HG03432 (cell line): ENCODE measurements at regions not wholly inside any gene's neighbourhood (a gene's known extent, or its start where the extent isn't known, plus 50 kb on each side); places are given as distances from the start of the nearest gene placed in this dataset.
A peak's percentile ranks its signal among the peaks of the same experiment; 100 is the strongest.
"Not testable (repeated sequence)": the region's sequence is repeated elsewhere in the genome, so short reads cannot be mapped to it uniquely, and the experiment has no call there.

Experiments
- ATAC-seq: cut with Tn5 transposase; IDR thresholded peaks from one replicate; pipeline ENCODE4 v1.9.1; 2021; ENCODE audit warnings: mild to moderate bottlenecking, moderate library complexity; ENCODE audit not compliant: unreplicated experiment

DNA sequence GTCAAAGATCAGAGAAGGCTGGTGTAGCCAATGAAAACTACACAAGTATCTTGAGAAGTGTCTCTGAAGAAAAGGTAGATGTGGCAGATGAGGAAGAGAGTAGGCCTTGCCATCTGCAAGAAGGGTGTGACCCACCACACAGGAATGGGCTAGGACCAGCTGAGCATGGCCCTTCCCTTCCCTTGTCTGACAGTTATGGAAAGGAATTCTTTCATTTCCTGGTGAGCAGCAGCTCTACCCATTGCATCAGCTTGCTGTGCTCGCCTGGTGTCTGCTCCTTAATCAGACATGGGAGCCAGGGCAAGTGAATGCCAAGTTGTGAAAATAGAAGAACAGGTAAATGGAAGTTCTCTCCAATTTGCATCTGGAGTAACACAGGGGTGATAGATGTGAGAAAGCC lies 145.2 kb upstream of the KRR1 start:
- no peak for ATAC-seq

GRCh38 chr12:75656210-75656609 lies 144.8 kb upstream of the KRR1 start:
- ATAC-seq = no peak

DNA sequence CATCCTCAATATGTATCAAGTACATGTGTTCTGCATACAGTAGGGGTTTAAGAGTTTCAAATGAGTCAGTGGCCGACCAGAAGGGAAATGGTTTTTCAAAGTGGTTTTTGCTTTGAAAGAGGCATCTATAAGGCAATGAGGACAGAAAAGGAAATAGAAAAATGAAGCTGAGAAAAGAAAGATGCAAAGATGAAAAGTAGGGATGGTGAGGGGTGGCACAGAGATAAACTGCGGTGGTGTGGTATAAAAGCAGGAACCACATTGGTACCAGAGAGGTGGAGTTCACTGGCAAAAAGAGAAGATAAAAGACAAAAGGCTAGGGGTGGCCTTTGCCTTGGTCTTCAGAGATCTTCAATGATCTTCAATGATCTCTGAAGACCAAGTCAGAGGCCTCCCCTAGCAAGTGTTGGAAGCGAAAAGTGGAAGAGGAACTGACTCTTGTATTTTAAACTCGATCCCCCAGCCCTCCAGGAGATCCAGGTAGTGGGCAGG lies 144.0 kb upstream of the KRR1 start:
- peak; percentile 79 for ATAC-seq

- no peak for ATAC-seq
Measured at GRCh38 chr12:75651342-75651695, 139.9 kb upstream of the KRR1 start.

- ATAC-seq = no peak
Measured at GRCh38 chr12:75650595-75651341, 139.4 kb upstream of the KRR1 start.

DNA sequence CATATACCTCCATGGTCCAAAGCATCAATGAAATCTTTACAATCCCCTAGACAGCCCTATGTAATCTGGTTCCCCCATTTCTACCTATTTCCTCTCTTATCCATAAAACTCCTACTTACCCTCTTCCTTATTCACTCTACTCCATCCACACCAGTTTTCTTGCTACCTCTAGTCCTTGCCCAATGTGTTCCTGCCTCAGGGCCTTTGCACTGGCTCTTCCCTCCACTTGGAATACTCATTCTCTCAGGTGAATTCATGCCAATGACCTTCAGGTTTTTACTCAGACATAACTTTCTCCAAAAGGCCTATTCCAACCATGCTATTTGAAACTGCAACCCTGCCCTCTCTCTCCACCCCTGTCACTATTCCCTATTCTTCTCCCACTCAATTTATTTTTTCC lies 138.7 kb upstream of the KRR1 start:
- ATAC-seq = no peak

GRCh38 chr12:75648856-75649255 lies 137.4 kb upstream of the KRR1 start:
- no peak for ATAC-seq

DNA sequence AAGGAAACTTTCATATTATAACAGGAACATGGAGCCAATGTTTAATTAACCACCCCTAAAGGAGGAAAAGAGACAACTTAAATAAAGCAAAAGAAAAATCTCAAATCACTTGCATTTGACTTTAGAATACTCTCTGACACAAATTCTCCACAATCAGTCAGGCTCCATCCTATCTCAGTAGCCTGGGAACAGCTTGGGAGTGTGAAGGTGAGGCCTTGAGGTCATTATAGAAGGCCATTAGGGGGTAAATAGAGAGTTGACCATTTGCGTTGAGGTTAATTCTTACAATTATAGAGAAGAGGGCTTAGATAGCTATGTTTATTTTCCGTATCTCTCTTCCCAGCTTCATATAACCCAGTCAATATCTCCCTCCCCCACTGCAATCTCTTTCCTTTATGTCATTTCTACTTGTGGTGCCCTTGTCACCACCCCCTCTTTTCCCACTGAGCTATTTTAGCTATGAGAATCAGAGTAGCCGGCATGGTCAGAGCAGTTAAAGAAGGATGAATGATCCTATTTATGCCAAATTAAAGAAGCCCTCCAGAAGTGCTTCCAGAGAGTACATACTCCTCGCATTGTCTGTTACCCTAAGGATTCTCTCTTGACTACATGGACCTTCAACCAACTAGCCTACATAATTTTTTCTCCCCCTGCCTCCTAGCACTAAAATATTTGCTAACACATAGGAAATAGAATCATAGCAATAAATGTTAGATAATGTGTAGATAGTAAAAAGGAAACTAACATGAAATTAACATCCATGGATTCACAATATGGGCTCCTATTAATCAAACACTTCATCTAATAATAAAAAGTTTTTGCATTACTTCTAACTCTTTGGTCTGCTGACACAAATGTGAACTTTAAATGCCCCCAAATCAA lies 135.2 kb upstream of the KRR1 start:
- no peak for ATAC-seq

DNA sequence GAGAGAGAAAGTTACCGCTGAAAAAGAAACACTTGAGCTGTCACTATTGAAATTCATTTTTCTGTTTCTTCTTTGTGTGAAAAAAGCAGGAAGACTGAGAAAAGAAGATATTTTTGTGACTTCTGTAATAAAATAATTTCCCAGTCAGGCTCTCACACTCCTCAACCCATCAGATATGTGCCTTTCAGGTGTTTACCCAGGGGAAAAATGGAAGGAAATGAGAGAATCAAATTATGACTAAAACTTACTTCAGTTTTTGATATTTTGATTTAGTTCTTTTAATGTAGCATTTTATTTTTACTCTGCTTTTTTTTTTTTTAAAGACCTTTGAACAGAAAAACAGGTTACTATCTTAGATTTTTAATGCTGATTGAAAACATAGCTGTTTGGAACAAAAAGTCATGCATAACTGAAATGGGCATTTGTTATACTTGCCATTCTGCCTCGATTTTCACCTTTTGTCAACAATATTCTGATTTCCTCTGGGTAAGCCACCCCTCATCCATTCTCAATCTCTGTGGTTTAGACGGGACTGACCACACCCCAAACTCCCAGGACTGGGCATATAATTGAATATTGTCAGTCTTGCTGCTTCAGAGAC lies 133.2 kb upstream of the KRR1 start:
- no peak for ATAC-seq

- not testable (repeated sequence) for ATAC-seq
Measured at GRCh38 chr12:75643119-75643518, 131.7 kb upstream of the KRR1 start.

- no peak for ATAC-seq
Measured at GRCh38 chr12:75642226-75642625, 130.8 kb upstream of the KRR1 start.

DNA sequence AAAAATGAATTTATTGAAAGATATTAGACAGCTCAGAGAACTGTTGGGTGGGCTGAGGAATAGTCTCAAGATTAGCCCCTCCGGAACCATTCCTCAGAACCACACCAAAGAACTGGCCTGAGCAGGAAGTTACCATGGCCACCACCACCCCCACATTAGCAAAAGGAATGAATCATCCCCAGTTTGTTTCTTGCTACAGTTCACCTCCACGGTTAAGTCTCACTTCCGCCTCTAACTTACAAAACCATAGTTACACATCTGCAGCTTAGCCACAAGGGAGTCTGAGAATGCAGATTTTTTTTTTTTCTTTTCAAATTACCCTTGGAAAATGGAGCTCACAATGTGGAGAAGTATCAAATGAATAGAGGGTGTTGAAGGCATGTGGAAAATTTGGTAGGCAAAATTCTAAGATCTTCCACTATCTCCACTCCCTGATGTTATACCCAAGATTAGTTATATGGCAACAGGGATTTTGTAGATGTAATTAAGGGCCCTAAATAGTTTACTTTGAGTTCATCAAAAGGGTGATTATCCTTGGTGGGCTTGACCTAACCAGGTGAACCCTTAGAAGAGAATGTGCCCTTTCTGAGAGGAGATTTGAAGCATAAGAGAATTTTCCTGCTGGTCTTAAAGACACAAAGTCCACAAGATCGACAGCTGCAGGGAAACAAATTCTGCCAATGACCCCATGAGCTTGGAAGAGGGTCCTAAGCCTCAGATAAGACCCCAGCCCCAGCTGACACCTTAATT lies 129.8 kb upstream of the KRR1 start:
- ATAC-seq = peak; percentile 99

DNA sequence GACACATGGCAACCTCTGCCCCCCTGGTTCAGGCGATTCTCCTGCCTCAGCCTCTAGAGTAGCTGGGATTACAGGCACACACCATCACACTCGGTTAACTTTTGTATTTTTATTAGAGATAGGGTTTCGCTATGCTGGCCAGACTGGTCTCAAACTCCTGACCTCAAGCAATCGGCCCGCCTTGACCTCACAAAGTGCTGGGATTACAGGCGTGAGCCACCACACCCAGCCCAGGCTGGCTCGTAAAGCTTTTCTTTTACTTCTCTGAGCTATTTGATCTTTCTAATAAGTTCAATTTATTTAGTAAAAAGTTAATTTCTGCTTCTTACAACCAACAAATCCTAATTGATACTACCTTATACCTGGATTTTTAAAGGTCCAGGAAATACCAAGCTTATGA lies 127.4 kb upstream of the KRR1 start:
- no peak for ATAC-seq

DNA sequence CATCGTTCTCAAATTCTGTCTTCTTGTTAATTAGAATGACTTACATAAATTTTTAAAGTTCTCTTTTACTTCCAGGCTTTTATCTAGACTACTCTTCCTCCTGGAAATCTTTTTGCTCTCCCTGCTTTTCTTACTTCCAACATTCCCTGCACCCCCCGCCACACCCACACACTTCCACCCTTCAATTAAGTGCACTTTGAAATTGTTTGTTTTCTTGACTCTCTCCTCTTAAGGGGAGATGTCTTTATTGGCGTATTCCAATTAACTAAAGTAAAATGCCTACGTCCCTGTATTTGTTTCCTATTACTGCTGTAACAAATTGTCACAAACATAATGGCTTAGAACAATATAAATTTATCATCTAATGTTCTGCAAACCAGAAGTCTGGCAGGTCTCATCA lies 125.2 kb upstream of the KRR1 start:
- no peak for ATAC-seq

GRCh38 chr12:75635606-75636444 lies 124.4 kb upstream of the KRR1 start:
- peak; percentile 89 for ATAC-seq

DNA sequence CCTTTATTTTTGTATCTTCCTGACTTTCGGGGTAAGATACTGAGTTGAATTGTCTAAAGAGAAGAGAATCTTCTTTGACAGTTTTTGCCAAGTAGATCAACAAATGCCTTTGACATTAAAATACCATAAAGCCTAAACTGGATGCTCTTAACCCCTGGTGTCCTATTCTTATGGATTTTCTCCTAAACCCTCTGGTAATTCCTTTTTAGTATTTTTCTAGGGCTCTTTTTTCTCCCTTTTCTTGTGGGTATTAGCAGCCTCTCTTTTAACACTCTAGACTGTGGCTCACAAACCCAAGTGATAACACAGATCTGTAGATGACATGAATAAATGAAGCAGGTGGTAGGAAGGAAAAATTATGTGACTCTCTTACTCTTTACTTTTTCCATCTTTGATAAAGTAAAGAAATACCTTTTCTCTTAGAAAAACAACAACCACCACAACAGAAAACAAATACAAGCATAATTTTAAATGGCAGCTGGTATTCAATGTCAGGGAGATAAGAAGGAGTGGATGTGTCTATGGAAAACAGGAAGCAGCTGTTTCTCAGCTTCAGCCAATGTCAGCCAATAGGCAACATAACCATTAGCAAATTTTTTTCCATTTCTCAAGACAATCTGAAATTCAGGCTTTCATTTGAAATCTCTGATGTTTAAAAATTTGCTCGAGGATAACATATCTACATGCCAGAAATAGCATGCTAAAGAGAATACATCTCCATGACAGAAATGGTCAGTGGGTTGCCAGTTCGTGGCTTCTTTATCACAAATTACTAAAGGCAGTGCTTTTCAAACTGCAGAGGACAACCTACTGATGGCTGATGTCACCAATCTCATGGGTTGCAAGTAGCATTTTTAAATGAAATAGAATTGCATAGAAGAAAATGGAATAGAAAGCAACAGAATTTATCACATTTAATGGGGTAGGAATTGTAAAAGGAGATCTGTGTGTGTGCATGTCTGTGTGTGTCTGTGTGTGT lies 123.1 kb upstream of the KRR1 start:
- no peak for ATAC-seq

DNA sequence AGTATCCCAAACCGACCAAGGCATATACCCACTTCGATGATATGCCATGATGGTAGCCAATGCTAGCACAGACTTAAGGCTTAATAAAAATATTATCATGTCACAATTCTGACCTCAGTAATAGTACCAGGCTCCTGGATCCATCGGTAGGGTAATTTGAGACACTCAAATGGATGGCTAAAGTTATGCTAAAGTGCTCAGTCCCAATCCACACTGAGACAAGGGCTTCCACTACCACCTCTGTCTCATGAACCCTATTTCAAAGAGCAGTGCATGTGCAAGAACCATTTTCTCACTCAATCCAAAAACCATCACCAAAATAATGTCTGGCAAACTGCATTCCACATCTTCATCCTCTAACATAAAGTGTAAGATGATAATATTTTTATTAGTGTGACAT lies 122.4 kb upstream of the KRR1 start:
- ATAC-seq = no peak

DNA sequence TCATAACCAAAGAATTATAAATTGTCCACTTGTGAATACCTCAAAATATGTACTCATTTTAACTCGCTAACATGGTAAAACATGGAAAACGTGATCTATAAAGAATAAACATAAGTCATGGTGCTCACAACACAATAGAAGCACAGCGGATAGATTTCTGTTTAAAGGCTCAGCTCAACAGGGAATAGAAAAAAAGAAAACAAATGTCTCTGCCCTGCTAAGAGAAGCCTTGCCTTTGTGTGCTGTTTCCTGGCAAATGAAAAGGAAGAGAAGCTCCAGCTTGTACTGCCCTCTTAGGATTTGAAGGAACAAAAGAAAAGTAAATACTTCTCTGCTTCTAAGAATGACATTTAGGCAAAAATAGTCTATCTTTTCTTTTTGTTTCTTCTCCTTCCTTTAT lies 121.0 kb upstream of the KRR1 start:
- ATAC-seq = no peak

DNA sequence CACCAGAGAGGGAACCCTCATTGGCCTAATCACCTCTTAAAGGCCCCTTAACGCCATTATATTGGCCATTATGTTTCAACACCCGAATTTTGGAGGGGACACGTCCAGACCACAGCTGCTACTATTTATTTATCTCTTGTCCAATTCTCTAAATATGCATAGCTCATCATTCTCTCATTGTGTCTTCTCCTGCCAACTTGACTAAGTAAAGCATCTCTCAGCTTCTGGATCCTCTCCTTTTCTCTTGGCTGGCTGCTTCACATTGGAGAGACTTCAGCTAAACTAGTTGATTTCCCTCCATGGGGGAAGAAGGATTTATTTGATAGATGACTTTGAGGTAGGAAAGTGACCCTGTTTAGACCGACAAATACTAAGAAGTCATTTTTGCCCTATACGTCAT lies 120.4 kb upstream of the KRR1 start:
- ATAC-seq = no peak
